Activated T-cell treated with anti-CD3 and anti-CD28 coated beads, Interleukin-2, amount 50 U/mL, for 72 hours (primary cell): ENCODE measurements at regions not wholly inside any gene's neighbourhood (a gene's known extent, or its start where the extent isn't known, plus 50 kb on each side); places are given as distances from the start of the nearest gene placed in this dataset.
"Not testable (repeated sequence)": the region's sequence is repeated elsewhere in the genome, so short reads cannot be mapped to it uniquely, and the experiment has no call there.

ENCODE experiments used
- ATAC-seq, 2 donors: fragments of 150-1000 bp; cut with Tn5 transposase; replicated peaks in 1 of 2; 2 replicates each; pipeline ENCODE4 v1.10.0; 2021; ENCODE audit warnings: moderate library complexity in 2 of 2, mild to moderate bottlenecking in 1 of 2
- DNase-seq, 2 donors: peaks; one replicate each; pipeline ENCODE4 v3.0.0; 2021 to 2022; ENCODE audit warnings: mixed read lengths in 1 of 2
- H3K27ac Mint-ChIP-seq: one replicate; pipeline ENCODE4 v1.8.0; 2022; ENCODE audit warnings: mild to moderate bottlenecking, moderate library complexity, mixed read lengths
- H3K27me3 Mint-ChIP-seq: one replicate; pipeline ENCODE4 v1.8.0; 2022; ENCODE audit warnings: low read depth, mixed read lengths
- H3K36me3 Mint-ChIP-seq, 2 donors: one replicate each; pipeline ENCODE4 v1.8.0; 2022; ENCODE audit warnings: mixed read lengths in 2 of 2, mild to moderate bottlenecking in 1 of 2; ENCODE audit not compliant: insufficient read depth in 2 of 2
- H3K4me1 Mint-ChIP-seq: one replicate; pipeline ENCODE4 v1.8.0; 2022; ENCODE audit warnings: low read depth, mixed read lengths
- H3K4me3 Mint-ChIP-seq, 2 donors: one replicate each; pipeline ENCODE4 v1.8.0; 2022; ENCODE audit warnings: mild to moderate bottlenecking in 2 of 2, mixed read lengths in 2 of 2, moderate library complexity in 2 of 2
- H3K9me3 Mint-ChIP-seq, 2 donors: one replicate each; pipeline ENCODE4 v1.8.0; 2022; ENCODE audit warnings: mixed read lengths in 2 of 2

- ATAC-seq, H3K4me3 Mint-ChIP-seq, H3K27ac Mint-ChIP-seq, H3K9me3 Mint-ChIP-seq, DNase-seq, H3K27me3 Mint-ChIP-seq, H3K4me1 Mint-ChIP-seq, H3K36me3 Mint-ChIP-seq: not testable (repeated sequence)
These were observed 381.5 kb upstream of the ZEB2 start for GRCh38 chr2:144901386-144901785.

DNA sequence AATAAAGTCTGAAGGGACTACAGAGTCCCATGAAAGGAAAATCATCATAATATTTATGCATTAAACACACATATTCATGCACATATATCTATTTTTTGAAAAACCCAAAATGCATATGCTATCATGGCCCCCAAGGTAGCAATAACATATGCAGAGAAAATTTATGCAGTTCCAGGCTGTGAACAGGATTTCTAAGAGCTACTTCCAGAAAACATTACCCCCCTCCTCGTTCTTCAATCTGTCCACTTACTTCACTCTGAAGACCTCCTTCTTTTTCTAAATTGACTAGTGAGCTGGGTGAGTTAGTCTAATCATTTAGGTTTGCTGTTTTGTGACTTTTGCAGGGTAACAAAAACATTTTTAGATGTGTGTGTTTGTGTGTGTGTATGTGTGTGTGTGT lies 376.4 kb upstream of the ZEB2 start:
- no peaks in the 10 kb centered on the region for H3K36me3 Mint-ChIP-seq

GRCh38 chr2:144894612-144895599 lies 375.0 kb upstream of the ZEB2 start:
- Mint-ChIP-seq H3K36me3 (no peaks in the 10 kb centered on the region), H3K27me3 (no peaks in the 10 kb centered on the region), H3K9me3 (no peaks in the 10 kb centered on the region), H3K27ac (no peak overlapping the region), H3K4me1 (no peaks in the 10 kb centered on the region), H3K4me3 (no peak overlapping the region)
- ATAC-seq (no peak), DNase-seq (no peak)

More for the DNA sequence above, 376.4 kb upstream of the ZEB2 start:
- H3K27me3 Mint-ChIP-seq: no peaks in the 10 kb centered on the region
- no peak overlapping the region for H3K4me3 Mint-ChIP-seq
- no peak overlapping the region for H3K27ac Mint-ChIP-seq
- ATAC-seq (no peak), DNase-seq (no peak)
- no peaks in the 10 kb centered on the region for H3K9me3 Mint-ChIP-seq
- H3K4me1 Mint-ChIP-seq: no peaks in the 10 kb centered on the region

DNA sequence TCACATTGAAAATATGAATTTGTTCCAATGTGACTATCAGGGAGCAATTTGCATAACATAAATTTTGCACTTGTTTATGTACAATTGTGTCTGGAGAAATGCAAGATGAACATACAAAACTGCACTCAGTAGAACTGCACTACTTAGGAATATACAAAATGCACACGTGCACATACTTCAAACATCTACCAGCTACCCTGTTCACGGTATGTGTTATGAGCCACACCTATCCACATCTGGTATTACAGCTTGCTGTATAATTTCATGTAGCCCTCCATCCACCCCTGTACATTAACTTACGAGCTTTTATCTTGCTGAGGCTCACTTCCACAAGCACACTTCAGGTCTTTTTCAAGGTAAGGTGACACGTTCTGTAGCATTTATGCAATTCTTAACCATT lies 373.5 kb upstream of the ZEB2 start:
- Mint-ChIP-seq H3K36me3 (no peaks in the 10 kb centered on the region), H3K9me3 (no peaks in the 10 kb centered on the region), H3K4me3 (no peak overlapping the region), H3K4me1 (no peaks in the 10 kb centered on the region), H3K27me3 (no peaks in the 10 kb centered on the region), H3K27ac (no peak overlapping the region)
- DNase-seq: no peak
- ATAC-seq: no peak

- H3K4me3 Mint-ChIP-seq: no peak overlapping the region
- DNase-seq: no peak
- ATAC-seq: no peak
- no peaks in the 10 kb centered on the region for H3K4me1 Mint-ChIP-seq
- no peaks in the 10 kb centered on the region for H3K9me3 Mint-ChIP-seq
- H3K27me3 Mint-ChIP-seq: no peaks in the 10 kb centered on the region
- no peak overlapping the region for H3K27ac Mint-ChIP-seq
- no peaks in the 10 kb centered on the region for H3K36me3 Mint-ChIP-seq
These were observed 370.9 kb upstream of the ZEB2 start for GRCh38 chr2:144890828-144891227.

DNA sequence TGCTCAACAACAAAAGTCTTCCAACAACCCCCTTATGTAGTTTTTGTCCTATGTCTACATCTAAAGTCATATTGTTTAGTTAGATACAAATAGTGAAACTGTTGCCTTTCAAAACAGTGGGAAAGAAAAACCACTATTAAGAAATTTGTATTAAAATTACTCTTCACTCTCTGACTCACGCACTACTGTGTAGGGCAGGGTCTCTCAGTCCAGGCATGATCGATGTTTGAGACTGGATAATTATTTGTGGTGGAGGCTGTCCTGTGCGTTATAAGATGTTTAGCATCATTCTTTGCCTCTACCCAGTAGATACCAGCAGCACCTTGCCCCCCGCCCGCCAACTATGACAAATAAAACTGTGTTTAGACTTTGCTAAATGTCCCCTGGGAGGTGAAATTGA lies 369.4 kb upstream of the ZEB2 start:
- DNase-seq (no peak), ATAC-seq (no peak)
- H3K9me3 Mint-ChIP-seq: no peaks in the 10 kb centered on the region
- H3K27ac Mint-ChIP-seq: no peak overlapping the region
- no peaks in the 10 kb centered on the region for H3K4me1 Mint-ChIP-seq
- H3K27me3 Mint-ChIP-seq: no peaks in the 10 kb centered on the region
- no peaks in the 10 kb centered on the region for H3K36me3 Mint-ChIP-seq
- no peak overlapping the region for H3K4me3 Mint-ChIP-seq

GRCh38 chr2:144886862-144887261 lies 366.9 kb upstream of the ZEB2 start:
- Mint-ChIP-seq H3K27me3 (no peaks in the 10 kb centered on the region), H3K27ac (no peak overlapping the region), H3K9me3 (peaks cover 0 to 2% of the 10 kb centered on the region in 2 donors), H3K4me3 (no peak overlapping the region), H3K36me3 (no peaks in the 10 kb centered on the region), H3K4me1 (no peaks in the 10 kb centered on the region)
- DNase-seq (no peak), ATAC-seq (no peak)

- no peaks in the 10 kb centered on the region for H3K4me1 Mint-ChIP-seq
- DNase-seq: no peak
- H3K4me3 Mint-ChIP-seq: no peak overlapping the region
- ATAC-seq: no peak
- H3K27ac Mint-ChIP-seq: no peak overlapping the region
- peaks cover 0 to under 1% of the 10 kb centered on the region in 2 donors for H3K9me3 Mint-ChIP-seq
- no peaks in the 10 kb centered on the region for H3K27me3 Mint-ChIP-seq
- H3K36me3 Mint-ChIP-seq: peaks cover 0 to 2% of the 10 kb centered on the region in 2 donors
These were observed 358.0 kb upstream of the ZEB2 start for GRCh38 chr2:144877893-144878292.

GRCh38 chr2:144876013-144876412 lies 356.1 kb upstream of the ZEB2 start:
- Mint-ChIP-seq H3K27ac (no peak overlapping the region), H3K27me3 (no peaks in the 10 kb centered on the region), H3K36me3 (peaks cover 0 to 2% of the 10 kb centered on the region in 2 donors), H3K4me3 (no peak overlapping the region), H3K4me1 (no peaks in the 10 kb centered on the region), H3K9me3 (no peaks in the 10 kb centered on the region)
- no peak for ATAC-seq
- no peak for DNase-seq

- no peaks in the 10 kb centered on the region for H3K4me1 Mint-ChIP-seq
- H3K9me3 Mint-ChIP-seq: no peaks in the 10 kb centered on the region
- H3K27me3 Mint-ChIP-seq: no peaks in the 10 kb centered on the region
- H3K36me3 Mint-ChIP-seq: no peaks in the 10 kb centered on the region
- no peak for ATAC-seq
- DNase-seq: no peak
- H3K4me3 Mint-ChIP-seq: no peak overlapping the region
- H3K27ac Mint-ChIP-seq: no peak overlapping the region
These were observed 355.5 kb upstream of the ZEB2 start for GRCh38 chr2:144875290-144875969.

GRCh38 chr2:144865670-144866069 lies 345.8 kb upstream of the ZEB2 start:
- no peak for ATAC-seq
- Mint-ChIP-seq H3K4me3 (no peak overlapping the region), H3K36me3 (no peaks in the 10 kb centered on the region), H3K9me3 (no peaks in the 10 kb centered on the region), H3K27me3 (no peaks in the 10 kb centered on the region), H3K27ac (no peak overlapping the region), H3K4me1 (no peaks in the 10 kb centered on the region)
- DNase-seq: no peak

GRCh38 chr2:144859716-144860115 lies 339.8 kb upstream of the ZEB2 start:
- Mint-ChIP-seq H3K4me1 (no peaks in the 10 kb centered on the region), H3K27me3 (no peaks in the 10 kb centered on the region), H3K36me3 (no peaks in the 10 kb centered on the region), H3K27ac (no peak overlapping the region), H3K9me3 (no peaks in the 10 kb centered on the region), H3K4me3 (no peak overlapping the region)
- ATAC-seq (no peak), DNase-seq (no peak)

- Mint-ChIP-seq H3K27ac (no peak overlapping the region), H3K9me3 (no peaks in the 10 kb centered on the region), H3K4me1 (no peaks in the 10 kb centered on the region), H3K36me3 (no peaks in the 10 kb centered on the region), H3K4me3 (no peak overlapping the region), H3K27me3 (no peaks in the 10 kb centered on the region)
- ATAC-seq: no peak
- no peak for DNase-seq
These were observed 338.3 kb upstream of the ZEB2 start for GRCh38 chr2:144858211-144858610.
